NCI-H510A (cell line): ENCODE measurements at regions not wholly inside any gene's neighbourhood (a gene's known extent, or its start where the extent isn't known, plus 50 kb on each side); places are given as distances from the start of the nearest gene placed in this dataset.

Source experiments
- DNase-seq: peaks from one replicate; lab custom pipeline; 2025; lab: John Stamatoyannopoulos, UW

DNA sequence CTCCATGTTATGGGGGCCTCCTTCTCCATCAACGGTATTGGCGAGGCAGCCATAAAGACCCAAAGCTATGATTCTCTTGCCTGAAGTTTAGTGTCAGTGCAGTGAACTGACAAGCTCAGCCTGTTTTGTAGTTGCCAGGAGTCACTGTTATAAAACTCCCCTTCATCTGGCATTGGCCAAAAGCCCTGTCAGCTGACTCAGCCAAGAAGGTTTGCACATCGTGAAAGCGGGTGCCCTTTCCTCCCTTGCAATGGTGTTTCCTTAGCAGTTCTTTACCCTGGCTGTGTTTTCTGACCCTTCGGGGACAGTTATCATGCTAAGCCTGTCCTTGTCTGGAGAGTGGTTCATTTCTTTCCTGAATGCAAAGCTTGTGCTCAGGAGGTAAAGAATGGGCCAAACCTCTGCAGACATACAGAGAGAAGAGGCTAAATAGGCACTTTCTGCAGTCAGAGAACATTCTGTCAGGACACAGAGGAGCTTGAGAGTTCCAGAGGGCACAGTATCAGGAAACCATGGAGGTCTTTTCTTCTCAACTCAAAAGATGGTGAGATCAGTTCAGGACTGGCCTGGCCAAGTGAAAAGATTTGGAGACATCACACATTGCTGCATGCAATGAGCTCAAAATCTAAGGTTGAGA is 414.2 kb downstream of the ZNF521 start:
- DNase-seq = no peak

- no peak for DNase-seq
These were observed 411.6 kb downstream of the ZNF521 start for GRCh38 chr18:24940416-24940815.

DNA sequence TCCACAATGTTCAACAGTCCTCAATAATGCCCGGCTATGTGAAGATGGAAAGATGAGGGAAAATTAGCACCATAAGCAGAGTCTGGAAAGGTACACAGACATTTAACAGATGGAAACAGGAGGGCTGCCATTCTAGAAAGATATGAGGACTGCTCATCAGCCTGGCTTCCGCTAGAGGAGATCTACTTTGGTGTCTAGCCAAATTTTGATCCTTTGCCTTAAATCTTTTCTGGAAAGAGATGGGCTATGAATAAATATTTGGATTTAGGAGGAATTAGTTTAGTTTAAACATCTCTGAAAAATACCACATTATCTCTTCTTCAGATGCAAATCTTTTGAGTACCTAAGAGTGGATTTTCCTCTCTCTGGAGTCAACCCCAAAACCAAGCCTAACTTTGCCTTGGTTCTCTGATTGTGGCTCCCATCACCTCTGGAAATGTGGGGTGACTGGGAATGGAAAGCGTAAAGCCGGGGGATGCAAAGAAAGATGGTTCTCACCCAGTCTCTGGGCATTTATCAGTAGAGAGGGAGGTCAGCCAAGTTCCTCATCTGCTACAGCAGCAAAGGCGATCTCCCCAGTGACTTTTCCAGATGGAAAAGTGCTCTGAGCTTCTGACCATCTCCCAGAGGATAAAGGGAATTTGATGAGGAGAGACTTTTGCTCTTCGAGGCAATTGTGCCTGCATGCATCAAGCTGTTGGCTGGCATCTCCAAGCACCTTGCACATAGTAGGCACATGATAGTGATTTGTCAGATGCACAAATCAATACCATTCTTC is 410.6 kb downstream of the ZNF521 start:
- DNase-seq = no peak

GRCh38 chr18:24942144-24942543 is 409.8 kb downstream of the ZNF521 start:
- DNase-seq = no peak

- no peak for DNase-seq
These were observed 404.3 kb downstream of the ZNF521 start for GRCh38 chr18:24947521-24948305.

DNA sequence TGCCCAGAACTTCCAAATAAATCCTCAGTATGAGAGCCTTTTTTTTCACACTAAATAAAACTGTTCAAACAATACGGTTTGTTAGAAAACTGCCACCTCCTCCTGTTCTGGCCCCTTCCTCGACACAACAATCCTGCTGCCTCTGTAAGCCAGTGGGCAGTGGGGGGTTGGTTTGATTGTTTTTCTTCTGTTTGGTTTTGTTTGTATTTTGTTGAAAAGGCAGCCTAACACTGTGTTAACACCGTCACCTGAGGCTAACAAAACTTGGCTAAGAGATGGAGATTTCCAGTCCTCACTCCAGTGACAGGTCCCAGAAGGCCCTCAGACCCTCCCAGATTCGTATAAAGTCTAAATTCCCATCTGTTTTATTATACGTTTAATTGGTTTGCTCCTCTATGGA is 402.1 kb downstream of the ZNF521 start:
- DNase-seq = no peak

DNA sequence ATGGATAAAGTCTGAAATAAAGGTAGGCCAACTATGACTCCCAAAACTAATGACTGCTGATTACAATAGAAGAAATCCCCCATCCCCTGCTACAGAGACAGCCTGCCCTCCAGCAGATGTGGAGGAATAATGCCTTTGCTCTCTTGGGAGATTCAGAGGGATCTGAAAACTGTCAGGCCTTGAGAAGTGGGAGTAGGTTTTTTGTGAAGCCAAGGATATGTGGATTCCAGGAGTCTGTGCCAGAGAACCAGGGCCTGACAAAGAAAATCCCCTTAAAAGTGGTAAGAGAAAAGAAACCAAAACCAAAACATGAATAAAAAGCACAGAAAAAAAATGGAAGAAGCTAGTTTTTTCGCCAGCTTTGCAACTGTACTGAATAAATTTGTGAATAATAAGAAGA is 397.6 kb downstream of the ZNF521 start:
- no peak for DNase-seq

DNA sequence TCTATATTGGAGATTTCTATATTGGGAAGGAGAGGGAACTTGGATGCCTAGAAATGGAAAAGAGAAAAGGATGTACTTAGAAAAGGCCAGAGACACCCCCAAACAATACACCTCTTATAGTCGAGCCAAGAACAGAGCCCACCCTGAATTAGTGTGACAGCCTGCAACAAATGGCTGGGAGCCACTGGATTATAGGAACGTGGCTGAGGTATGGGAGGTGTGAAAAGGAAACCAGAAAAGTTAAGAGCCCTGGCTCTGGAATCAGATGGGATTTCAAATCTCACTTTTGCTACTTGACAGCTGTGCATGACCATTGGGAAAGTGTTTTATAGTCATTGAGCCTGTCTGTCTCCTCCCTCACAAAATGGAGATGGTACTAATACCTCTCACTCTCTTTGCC is 394.0 kb downstream of the ZNF521 start:
- no peak for DNase-seq

GRCh38 chr18:24959051-24959476 is 392.9 kb downstream of the ZNF521 start:
- DNase-seq = no peak

DNA sequence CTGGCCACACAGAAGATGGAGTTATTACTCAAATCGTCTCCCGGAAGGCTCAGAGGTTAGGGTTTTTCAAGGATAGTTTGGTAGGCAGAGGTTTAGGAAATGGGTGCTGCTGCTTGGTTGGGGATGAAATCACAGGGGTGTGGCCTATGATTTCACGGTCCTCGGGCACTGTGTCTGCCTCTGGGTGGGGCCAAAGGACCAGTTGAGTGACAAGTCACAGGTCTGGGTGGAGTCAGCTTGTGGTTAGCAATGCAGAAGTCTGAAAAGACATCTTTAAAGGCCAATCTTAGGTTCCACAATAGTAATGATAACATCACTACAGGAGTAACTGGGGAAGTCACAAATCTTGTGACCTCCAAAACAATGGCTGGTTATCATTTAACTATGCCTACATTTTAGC is 387.8 kb downstream of the ZNF521 start:
- no peak for DNase-seq

DNA sequence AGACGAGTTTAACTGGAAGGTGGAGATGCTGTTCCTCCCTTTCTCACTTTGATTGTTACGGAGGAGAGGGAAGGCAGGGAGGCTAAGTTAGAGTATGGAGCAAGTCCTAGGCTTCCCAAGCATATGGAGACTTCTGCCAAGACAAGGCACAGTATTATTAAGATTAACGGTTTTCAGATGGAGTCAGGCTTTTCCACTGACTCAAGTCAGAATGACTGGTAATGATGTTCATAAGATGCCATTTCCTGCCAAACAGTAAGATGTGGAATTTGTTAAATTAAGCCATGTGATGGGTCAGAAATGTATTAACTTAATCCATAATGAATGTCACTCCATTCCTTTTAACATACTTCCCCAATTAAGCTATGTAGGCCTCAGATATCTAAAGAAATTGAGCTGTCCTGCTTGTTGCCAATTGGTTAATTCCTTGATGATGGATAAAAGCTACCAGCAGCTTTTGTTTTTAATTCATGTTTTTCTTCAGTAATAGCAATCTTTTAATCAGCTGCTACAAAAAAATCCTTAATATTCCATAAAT is 383.7 kb downstream of the ZNF521 start:
- no peak for DNase-seq

GRCh38 chr18:24972577-24972976 is 379.4 kb downstream of the ZNF521 start:
- no peak for DNase-seq

GRCh38 chr18:24974431-24974830 is 377.5 kb downstream of the ZNF521 start:
- DNase-seq = no peak

- no peak for DNase-seq
These were observed 376.2 kb downstream of the ZNF521 start for GRCh38 chr18:24975496-24976372.

DNA sequence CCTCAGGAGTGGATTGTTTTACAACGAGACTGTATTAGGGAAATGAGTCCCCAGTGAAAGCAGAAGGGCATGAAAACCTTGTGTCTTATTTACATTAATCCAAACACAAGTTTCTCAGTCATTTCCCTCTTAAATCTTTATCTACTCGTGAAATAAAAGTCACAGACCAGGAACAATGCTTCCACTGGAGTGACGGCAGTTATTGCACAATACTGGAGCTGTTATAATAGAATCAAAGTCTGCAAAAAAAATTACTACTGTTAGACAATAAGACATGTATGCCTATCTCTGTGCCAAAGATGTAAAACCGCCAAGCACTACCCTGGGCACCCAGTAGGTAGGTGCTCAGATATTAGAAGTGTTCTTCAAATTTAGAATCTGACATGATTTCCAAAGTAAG is 375.5 kb downstream of the ZNF521 start:
- DNase-seq = no peak

GRCh38 chr18:24979235-24979634 is 372.7 kb downstream of the ZNF521 start:
- DNase-seq = no peak

DNA sequence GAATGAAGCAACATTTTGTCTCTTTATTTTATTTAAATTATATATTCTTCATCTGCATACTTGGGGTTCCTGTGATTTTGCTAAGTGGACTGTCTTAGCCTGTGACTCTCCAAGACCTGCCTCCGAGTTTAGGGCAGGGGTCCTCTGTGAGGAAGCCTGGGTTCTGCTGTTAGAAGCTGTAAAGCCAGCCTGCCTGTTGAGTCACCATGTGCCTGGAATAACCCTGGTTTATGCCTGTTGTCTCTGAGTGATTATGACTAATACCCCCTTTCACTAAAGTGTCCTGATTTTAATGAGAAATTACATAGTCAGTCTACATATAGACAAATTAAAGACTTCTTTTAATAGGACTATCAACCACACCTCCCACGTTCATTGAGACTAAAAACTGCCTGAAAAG is 369.1 kb downstream of the ZNF521 start:
- no peak for DNase-seq

- DNase-seq = no peak
These were observed 368.3 kb downstream of the ZNF521 start for GRCh38 chr18:24983566-24984139.

GRCh38 chr18:24985586-24985985 is 366.4 kb downstream of the ZNF521 start:
- no peak for DNase-seq

DNA sequence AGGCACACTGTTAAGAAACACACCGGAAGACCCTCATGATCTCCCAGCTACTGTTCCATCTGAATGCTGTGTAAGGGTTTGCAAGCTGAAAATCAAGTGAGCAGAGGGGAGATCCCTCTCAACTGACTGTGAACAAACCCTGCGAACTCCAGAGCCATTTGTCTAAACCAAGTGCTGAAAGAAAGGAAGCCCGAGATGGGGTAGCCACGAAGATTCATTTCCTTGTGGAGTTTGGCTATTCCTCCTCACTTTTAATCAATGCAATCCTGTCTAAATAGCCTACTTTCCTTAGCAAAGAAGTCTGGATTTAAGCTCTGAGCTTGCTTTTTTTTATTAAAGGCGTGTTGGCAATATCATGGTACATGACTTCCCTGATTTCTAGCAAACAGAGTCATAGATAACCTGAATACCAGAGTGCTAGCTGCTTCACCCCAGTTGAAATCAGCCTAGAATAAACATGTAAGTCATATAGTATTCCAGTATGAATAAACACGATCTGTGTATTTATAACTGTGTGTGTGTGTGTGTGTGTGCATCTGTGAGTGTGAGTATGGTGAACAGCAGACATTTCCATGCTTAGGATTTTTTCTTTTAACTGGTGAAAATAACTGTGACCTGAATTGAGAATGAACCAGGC is 365.2 kb downstream of the ZNF521 start:
- DNase-seq = no peak
